Sigmoid colon (tissue), 6 donors: ENCODE measurements at regions not wholly inside any gene's neighbourhood (a gene's known extent, or its start where the extent isn't known, plus 50 kb on each side); places are given as distances from the start of the nearest gene placed in this dataset.

ENCODE experiments used
- DNase-seq: peaks from one replicate; pipeline ENCODE4 v3.0.0-alpha.2; 2019
- H3K27ac ChIP-seq, 4 donors: fragments of 200-600 bp; sonication (generic); one replicate each; pipeline ENCODE4 v1.5.1; 2016 to 2019; ENCODE audit warnings: mild to moderate bottlenecking in 1 of 4
- H3K27me3 ChIP-seq, 3 donors: fragments of 200-600 bp; sonication (generic); one replicate each; pipeline ENCODE4 v1.5.1; 2019; ENCODE audit warnings: mild to moderate bottlenecking in 1 of 3
- H3K36me3 ChIP-seq, 4 donors: fragments of 200-600 bp; sonication (generic); one replicate each; pipeline ENCODE4 v1.5.1; 2016 to 2019
- H3K4me1 ChIP-seq, 4 donors: fragments of 200-600 bp; sonication (generic); one replicate each; pipeline ENCODE4 v1.5.1; 2017 to 2019
- H3K4me3 ChIP-seq, 4 donors: fragments of 200-600 bp; sonication (generic); one replicate each; pipeline ENCODE4 v1.5.1; 2017 to 2019; ENCODE audit warnings: mild to moderate bottlenecking in 2 of 4, moderate library complexity in 1 of 4
- H3K9me3 ChIP-seq, 4 donors: fragments of 200-600 bp in 3 of 4; sonication (generic) in 3 of 4; one replicate each; pipeline versions ENCODE4 v1.5.1 to v1.6.1; 2013 to 2019
- CTCF ChIP-seq, 4 experiments: fragments of 450-650 bp in 3 of 4; fragments of 200-600 bp in 1 of 4; IDR thresholded peaks; one replicate each; pipeline ENCODE4 v1.5.1; 2016 to 2019; ENCODE audit warnings: antibody characterized with exemption in 4 of 4, mild to moderate bottlenecking in 3 of 4, moderate library complexity in 2 of 4
- EP300 ChIP-seq, 4 donors: sonication (generic); formaldehyde crosslinking; IDR thresholded peaks; one replicate each; pipeline ENCODE4 v1.6.1; 2017; ENCODE audit warnings: antibody characterized with exemption in 4 of 4
- POLR2A ChIP-seq, 2 donors: fragments of 450-650 bp; IDR thresholded peaks; one replicate each; pipeline ENCODE4 v1.6.1; 2016; ENCODE audit warnings: antibody characterized with exemption in 2 of 2, mild to moderate bottlenecking in 2 of 2, moderate library complexity in 2 of 2
- POLR2AphosphoS5 ChIP-seq, 4 donors: sonication (generic); formaldehyde crosslinking; IDR thresholded peaks; one replicate each; pipeline ENCODE4 v1.6.1; 2017; ENCODE audit warnings: antibody characterized with exemption in 4 of 4
- WGBS, 2 donors: extraction: QIAGEN DNeasy Blood & Tissue Kit; methylation state at CpG; one replicate each; pipeline ENCODE4 v1.1.7; 2013; 5-methylcytosine and 5-hydroxymethylcytosine counted together
- intact Hi-C: fragments of 100-400 bp; cut with DNase I; formaldehyde crosslinking; loops from one replicate; pipeline ENCODE4 v1.15.1; 2023
- donor health status: healthy with polysubstance abuse.
- donor health status: healthy.

GRCh38 chr6:90650041-90650940 is 63.4 kb upstream of the MAP3K7 start:
- TF ChIP-seq EP300 (IDR thresholded peaks at IDR 0.05), result no peak
- Histone ChIP-seq H3K9me3 (no peaks in the 10 kb centered on the region), H3K27me3 (no peaks in the 10 kb centered on the region), H3K4me3 (no peak overlapping the region), H3K27ac (no peak overlapping the region), H3K4me1 (no peaks in the 10 kb centered on the region), H3K36me3 (no peaks in the 10 kb centered on the region)
- DNase-seq, result no peak
- 49 to 63% methylated on average over 8 of the region's 8 CpGs for WGBS, 2 donors
- intact Hi-C loops, result no loop called here

GRCh38 chr6:90648873-90649272 is 62.0 kb upstream of the MAP3K7 start:
- no peak for DNase-seq
- 70 to 83% methylated on average over 1 of the region's 1 CpG for WGBS, 2 donors
- no peaks in the 10 kb centered on the region for H3K9me3 ChIP-seq
- intact Hi-C loops, result no loop called here
- no peaks in the 10 kb centered on the region for H3K27me3 ChIP-seq
- no peaks in the 10 kb centered on the region for H3K4me1 ChIP-seq
- H3K27ac ChIP-seq, result no peak overlapping the region
- no peak overlapping the region for H3K4me3 ChIP-seq
- no peak for TF ChIP-seq POLR2A (IDR thresholded peaks at IDR 0.05)
- TF ChIP-seq POLR2AphosphoS5 (IDR thresholded peaks at IDR 0.05), result no peak
- no peak for TF ChIP-seq CTCF (IDR thresholded peaks at IDR 0.05)
- TF ChIP-seq EP300 (IDR thresholded peaks at IDR 0.05), result no peak
- no peaks in the 10 kb centered on the region for H3K36me3 ChIP-seq

GRCh38 chr6:90646940-90647339 is 60.1 kb upstream of the MAP3K7 start:
- Histone ChIP-seq H3K27ac (no peak overlapping the region), H3K27me3 (no peaks in the 10 kb centered on the region), H3K4me1 (no peaks in the 10 kb centered on the region), H3K36me3 (no peaks in the 10 kb centered on the region), H3K4me3 (no peak overlapping the region), H3K9me3 (no peaks in the 10 kb centered on the region)
- intact Hi-C loops, result no loop called here
- no peak for TF ChIP-seq POLR2AphosphoS5 (IDR thresholded peaks at IDR 0.05)
- no peak for TF ChIP-seq CTCF (IDR thresholded peaks at IDR 0.05)
- TF ChIP-seq POLR2A (IDR thresholded peaks at IDR 0.05), result no peak
- TF ChIP-seq EP300 (IDR thresholded peaks at IDR 0.05), result no peak
- 69 to 70% methylated on average over 1 of the region's 1 CpG for WGBS, 2 donors
- DNase-seq, result no peak

GRCh38 chr6:90645634-90646033 is 58.8 kb upstream of the MAP3K7 start:
- Histone ChIP-seq H3K36me3 (no peaks in the 10 kb centered on the region), H3K27ac (no peak overlapping the region), H3K9me3 (no peaks in the 10 kb centered on the region), H3K4me1 (no peaks in the 10 kb centered on the region), H3K27me3 (no peaks in the 10 kb centered on the region), H3K4me3 (no peak overlapping the region)
- DNase-seq, result no peak
- intact Hi-C loops, result no loop called here
- 20 to 60% methylated on average over 4 of the region's 4 CpGs for WGBS, 2 donors
- TF ChIP-seq EP300 (IDR thresholded peaks at IDR 0.05), result no peak
- TF ChIP-seq POLR2A (IDR thresholded peaks at IDR 0.05), result no peak
- no peak for TF ChIP-seq CTCF (IDR thresholded peaks at IDR 0.05)
- TF ChIP-seq POLR2AphosphoS5 (IDR thresholded peaks at IDR 0.05), result no peak

- no peak overlapping the region for H3K27ac ChIP-seq
- no peak for DNase-seq
- no peaks in the 10 kb centered on the region for H3K4me1 ChIP-seq
- H3K4me3 ChIP-seq, result no peak overlapping the region
- TF ChIP-seq CTCF (IDR thresholded peaks at IDR 0.05), result no peak
- no peak for TF ChIP-seq EP300 (IDR thresholded peaks at IDR 0.05)
- TF ChIP-seq POLR2A (IDR thresholded peaks at IDR 0.05), result no peak
- no peak for TF ChIP-seq POLR2AphosphoS5 (IDR thresholded peaks at IDR 0.05)
- H3K27me3 ChIP-seq, result no peaks in the 10 kb centered on the region
- WGBS, 2 donors, result 29 to 56% methylated on average over 2 of the region's 2 CpGs
- intact Hi-C loops, result no loop called here
- no peaks in the 10 kb centered on the region for H3K9me3 ChIP-seq
- no peaks in the 10 kb centered on the region for H3K36me3 ChIP-seq
Measured at GRCh38 chr6:90644492-90644891, 57.6 kb upstream of the MAP3K7 start.
